ENCODE measurements at regions not wholly inside any gene's neighbourhood (a gene's known extent, or its start where the extent isn't known, plus 50 kb on each side); places are given as distances from the start of the nearest gene placed in this dataset.

- H3K9me3 Mint-ChIP-seq, result peaks cover 7% of the 10 kb centered on the region
- H3K4me1 Mint-ChIP-seq, result no peaks in the 10 kb centered on the region
- DNase-seq (no peak), ATAC-seq (ENCODE audit: low read depth) (no peak)
- ChIA-PET CTCF (no interaction called here), POLR2A (no interaction called here)
- intact Hi-C loops (cut with micrococcal nuclease), result no loop called here
- H3K36me3 Mint-ChIP-seq (ENCODE audit: low read depth), result no peaks in the 10 kb centered on the region
- no peak overlapping the region for H3K4me3 Mint-ChIP-seq
- no peak overlapping the region for H3K27ac Mint-ChIP-seq
- no peaks in the 10 kb centered on the region for H3K27me3 Mint-ChIP-seq
- TF ChIP-seq CTCF (IDR thresholded peaks at IDR 0.05), result no peak
These were observed 950.0 kb upstream of the MIR17HG start for GRCh38 chr13:90397503-90397902.

GRCh38 chr13:90400372-90400771, 947.1 kb upstream of the MIR17HG start:
- Mint-ChIP-seq H3K36me3 (ENCODE audit: low read depth) (no peaks in the 10 kb centered on the region), H3K27ac (no peak overlapping the region), H3K4me3 (no peak overlapping the region), H3K9me3 (peaks cover 7% of the 10 kb centered on the region), H3K27me3 (no peaks in the 10 kb centered on the region), H3K4me1 (no peaks in the 10 kb centered on the region)
- ChIA-PET POLR2A (no interaction called here), CTCF (no interaction called here)
- TF ChIP-seq CTCF (IDR thresholded peaks at IDR 0.05), result no peak
- intact Hi-C loops (cut with micrococcal nuclease), result no loop called here
- ATAC-seq (ENCODE audit: low read depth), result no peak
- DNase-seq, result no peak

GRCh38 chr13:90401150-90401549, 946.3 kb upstream of the MIR17HG start:
- Mint-ChIP-seq H3K27me3 (no peaks in the 10 kb centered on the region), H3K36me3 (ENCODE audit: low read depth) (no peaks in the 10 kb centered on the region), H3K4me3 (no peak overlapping the region), H3K27ac (no peak overlapping the region), H3K4me1 (no peaks in the 10 kb centered on the region), H3K9me3 (peaks cover 5% of the 10 kb centered on the region)
- TF ChIP-seq CTCF (IDR thresholded peaks at IDR 0.05), result no peak
- DNase-seq (no peak), ATAC-seq (ENCODE audit: low read depth) (no peak)
- intact Hi-C loops (cut with micrococcal nuclease), result no loop called here
- ChIA-PET CTCF (no interaction called here), POLR2A (no interaction called here)

- H3K4me1 Mint-ChIP-seq, result no peaks in the 10 kb centered on the region
- peaks cover 6% of the 10 kb centered on the region for H3K9me3 Mint-ChIP-seq
These were observed 945.4 kb upstream of the MIR17HG start for GRCh38 chr13:90402102-90402501.

GRCh38 chr13:90402613-90403012, 944.9 kb upstream of the MIR17HG start:
- TF ChIP-seq CTCF (IDR thresholded peaks at IDR 0.05), result no peak

More at GRCh38 chr13:90402102-90402501, 945.4 kb upstream of the MIR17HG start:
- Mint-ChIP-seq H3K27me3 (no peaks in the 10 kb centered on the region), H3K36me3 (ENCODE audit: low read depth) (no peaks in the 10 kb centered on the region), H3K4me3 (no peak overlapping the region), H3K27ac (no peak overlapping the region)
- no peak for DNase-seq
- ChIA-PET POLR2A (no interaction called here), CTCF (no interaction called here)
- ATAC-seq (ENCODE audit: low read depth), result no peak
- intact Hi-C loops (cut with micrococcal nuclease), result no loop called here
- TF ChIP-seq CTCF (IDR thresholded peaks at IDR 0.05), result no peak

More at GRCh38 chr13:90402613-90403012, 944.9 kb upstream of the MIR17HG start:
- Mint-ChIP-seq H3K9me3 (peaks cover 7% of the 10 kb centered on the region), H3K4me1 (no peaks in the 10 kb centered on the region), H3K4me3 (no peak overlapping the region), H3K27me3 (no peaks in the 10 kb centered on the region), H3K36me3 (ENCODE audit: low read depth) (no peaks in the 10 kb centered on the region), H3K27ac (no peak overlapping the region)
- ATAC-seq (ENCODE audit: low read depth) (no peak), DNase-seq (no peak)
- ChIA-PET POLR2A (no interaction called here), CTCF (no interaction called here)
- intact Hi-C loops (cut with micrococcal nuclease), result no loop called here
